GM10248 (cell line): ENCODE measurements at regions not wholly inside any gene's neighbourhood (a gene's known extent, or its start where the extent isn't known, plus 50 kb on each side); places are given as distances from the start of the nearest gene placed in this dataset.

ENCODE experiments used
- CTCF ChIA-PET: fragments of 300-600 bp; sonication (Branson Sonifier 250); formaldehyde crosslinking; extraction: SDS; loops from one replicate; lab custom pipeline; 2021; ENCODE audit warnings: antibody characterized with exemption; lab: Yijun Ruan, JAX
- POLR2A ChIA-PET: fragments of 350-650 bp; sonication (Branson Sonifier 250); formaldehyde crosslinking; extraction: SDS; loops from one replicate; lab custom pipeline; 2020; ENCODE audit warnings: antibody characterized with exemption; lab: Yijun Ruan, JAX
- DNase-seq: peaks from one replicate; pipeline ENCODE4 v3.0.0; 2012; ENCODE audit errors: extremely low spot score
- TF ChIP-seq, protein P1 (sequence below): IDR thresholded peaks from 2 replicates; pipeline ENCODE4 v1.5.1; 2012; ENCODE audit warnings: mild to moderate bottlenecking, low read depth; ENCODE audit errors: extremely low read depth, missing control alignments, control extremely low read depth

DNA sequence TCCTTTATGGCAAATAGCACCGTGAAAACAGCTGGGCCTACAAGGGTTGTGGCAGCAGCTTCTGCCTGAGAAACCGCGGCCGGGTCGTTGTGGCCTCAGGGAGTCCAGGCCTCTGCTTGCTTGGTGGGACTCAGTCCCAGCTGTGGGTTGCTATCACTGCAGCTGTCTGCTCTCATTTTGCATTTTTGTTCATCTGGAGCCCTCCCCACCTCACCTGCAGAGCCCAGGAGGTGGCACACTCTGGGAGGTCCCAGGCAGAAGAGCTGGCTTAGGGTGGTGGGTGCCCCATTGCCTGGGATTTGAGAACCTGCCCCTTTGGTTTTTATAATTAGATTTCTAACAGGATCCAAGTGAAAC lies 138.4 kb downstream of the GADD45G start:
- TF ChIP-seq, protein P1, sequence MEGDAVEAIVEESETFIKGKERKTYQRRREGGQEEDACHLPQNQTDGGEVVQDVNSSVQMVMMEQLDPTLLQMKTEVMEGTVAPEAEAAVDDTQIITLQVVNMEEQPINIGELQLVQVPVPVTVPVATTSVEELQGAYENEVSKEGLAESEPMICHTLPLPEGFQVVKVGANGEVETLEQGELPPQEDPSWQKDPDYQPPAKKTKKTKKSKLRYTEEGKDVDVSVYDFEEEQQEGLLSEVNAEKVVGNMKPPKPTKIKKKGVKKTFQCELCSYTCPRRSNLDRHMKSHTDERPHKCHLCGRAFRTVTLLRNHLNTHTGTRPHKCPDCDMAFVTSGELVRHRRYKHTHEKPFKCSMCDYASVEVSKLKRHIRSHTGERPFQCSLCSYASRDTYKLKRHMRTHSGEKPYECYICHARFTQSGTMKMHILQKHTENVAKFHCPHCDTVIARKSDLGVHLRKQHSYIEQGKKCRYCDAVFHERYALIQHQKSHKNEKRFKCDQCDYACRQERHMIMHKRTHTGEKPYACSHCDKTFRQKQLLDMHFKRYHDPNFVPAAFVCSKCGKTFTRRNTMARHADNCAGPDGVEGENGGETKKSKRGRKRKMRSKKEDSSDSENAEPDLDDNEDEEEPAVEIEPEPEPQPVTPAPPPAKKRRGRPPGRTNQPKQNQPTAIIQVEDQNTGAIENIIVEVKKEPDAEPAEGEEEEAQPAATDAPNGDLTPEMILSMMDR: no peak

DNA sequence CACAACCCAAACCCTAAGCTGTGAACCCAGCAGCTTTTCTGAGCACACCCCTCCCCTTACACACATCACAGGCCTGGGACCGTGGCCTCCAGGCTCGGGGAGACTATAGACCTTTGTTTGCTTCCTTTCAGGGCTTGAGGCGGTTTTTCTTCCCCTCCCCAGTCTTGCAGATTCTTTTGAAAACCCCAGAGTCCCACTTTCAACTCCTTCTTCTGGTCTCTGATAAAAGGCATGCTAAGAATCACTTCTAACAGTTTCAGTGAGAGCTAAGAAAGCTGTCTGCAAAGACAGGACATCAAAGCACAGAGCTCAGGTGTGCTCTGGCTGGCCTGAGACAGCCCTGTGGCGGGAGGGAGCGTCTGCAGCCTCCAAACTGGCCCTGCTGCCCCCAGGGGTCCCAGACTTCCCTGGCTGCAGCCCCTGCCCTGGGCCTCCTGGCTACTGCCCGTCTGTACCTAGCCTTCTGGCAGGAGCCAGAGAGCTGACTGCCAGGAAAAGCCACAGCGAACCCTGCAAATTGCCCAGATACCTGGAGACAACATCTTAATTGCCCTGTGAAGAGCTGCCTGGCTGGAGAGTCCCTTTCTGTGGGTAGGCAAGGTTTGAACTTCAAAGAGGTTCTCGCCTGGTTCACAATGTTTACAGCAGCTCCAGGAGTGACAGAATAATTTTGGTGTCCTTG lies 138.9 kb downstream of the GADD45G start:
- DNase-seq: peak; percentile 65
- TF ChIP-seq, protein P1: no peak
- ChIA-PET POLR2A (no interaction called here), CTCF (interaction anchor here (0.6 to 4.5 kb wide), 8 partner anchors 10 to 241 kb away, joined by 3 to 30 read pairs (median 4); no protein-coding TSS in a partner anchor)

More for the DNA sequence above, 138.4 kb downstream of the GADD45G start:
- ChIA-PET CTCF (interaction anchor here (0.6 to 4.5 kb wide), 7 partner anchors 9 to 141 kb away, joined by 3 to 30 read pairs (median 6); no protein-coding TSS in a partner anchor), POLR2A (no interaction called here)
- DNase-seq: peak; percentile 45

DNA sequence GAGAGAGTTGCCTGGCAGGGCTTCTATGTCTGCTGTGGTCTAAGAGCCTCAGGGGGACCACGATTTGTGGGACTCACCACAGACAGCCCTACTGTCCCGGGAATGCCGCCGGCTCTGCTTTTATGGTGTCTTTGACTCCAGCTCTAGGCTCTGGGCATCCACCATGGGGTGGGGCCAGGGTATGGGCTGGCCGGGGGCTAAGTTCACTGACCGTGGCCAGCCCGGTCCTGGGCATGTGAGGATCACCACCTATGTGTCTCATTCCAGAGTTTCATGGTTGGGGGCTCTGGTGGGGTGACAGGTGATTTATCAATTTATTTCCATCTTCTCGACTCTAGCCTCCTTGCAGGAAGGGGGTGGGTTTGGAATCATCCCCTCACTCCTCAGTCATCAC lies 139.4 kb downstream of the GADD45G start:
- no peak for DNase-seq
- TF ChIP-seq, protein P1: no peak
- ChIA-PET CTCF (interaction anchor here (1.0 to 4.5 kb wide), 7 partner anchors 9 to 240 kb away, joined by 3 to 30 read pairs (median 6); no protein-coding TSS in a partner anchor), POLR2A (no interaction called here)

DNA sequence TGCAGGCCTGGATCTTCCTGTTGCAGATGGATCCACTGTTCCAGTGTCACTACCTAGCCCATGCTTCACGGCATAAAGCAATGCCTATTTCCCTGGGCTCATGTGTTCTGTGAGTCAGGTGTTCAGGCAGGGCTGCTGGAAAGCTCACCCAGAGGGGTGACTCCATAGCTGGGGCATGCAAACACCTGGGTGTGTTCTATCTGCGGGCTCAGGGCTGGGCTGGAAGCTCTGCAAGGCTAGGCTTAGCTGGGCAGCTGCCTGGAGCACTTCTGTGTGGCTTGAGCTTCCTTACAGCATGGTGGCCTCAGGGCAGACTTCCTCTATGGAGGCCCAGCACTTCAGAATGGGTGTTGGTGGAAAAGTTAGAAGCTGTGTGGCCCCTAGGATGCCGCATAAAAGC lies 139.9 kb downstream of the GADD45G start:
- ChIA-PET POLR2A (no interaction called here), CTCF (interaction anchor here (1.1 to 4.5 kb wide), 3 partner anchors 9 to 240 kb away, joined by 3 to 30 read pairs (median 3); no protein-coding TSS in a partner anchor)
- no peak for DNase-seq
- TF ChIP-seq, protein P1: no peak

DNA sequence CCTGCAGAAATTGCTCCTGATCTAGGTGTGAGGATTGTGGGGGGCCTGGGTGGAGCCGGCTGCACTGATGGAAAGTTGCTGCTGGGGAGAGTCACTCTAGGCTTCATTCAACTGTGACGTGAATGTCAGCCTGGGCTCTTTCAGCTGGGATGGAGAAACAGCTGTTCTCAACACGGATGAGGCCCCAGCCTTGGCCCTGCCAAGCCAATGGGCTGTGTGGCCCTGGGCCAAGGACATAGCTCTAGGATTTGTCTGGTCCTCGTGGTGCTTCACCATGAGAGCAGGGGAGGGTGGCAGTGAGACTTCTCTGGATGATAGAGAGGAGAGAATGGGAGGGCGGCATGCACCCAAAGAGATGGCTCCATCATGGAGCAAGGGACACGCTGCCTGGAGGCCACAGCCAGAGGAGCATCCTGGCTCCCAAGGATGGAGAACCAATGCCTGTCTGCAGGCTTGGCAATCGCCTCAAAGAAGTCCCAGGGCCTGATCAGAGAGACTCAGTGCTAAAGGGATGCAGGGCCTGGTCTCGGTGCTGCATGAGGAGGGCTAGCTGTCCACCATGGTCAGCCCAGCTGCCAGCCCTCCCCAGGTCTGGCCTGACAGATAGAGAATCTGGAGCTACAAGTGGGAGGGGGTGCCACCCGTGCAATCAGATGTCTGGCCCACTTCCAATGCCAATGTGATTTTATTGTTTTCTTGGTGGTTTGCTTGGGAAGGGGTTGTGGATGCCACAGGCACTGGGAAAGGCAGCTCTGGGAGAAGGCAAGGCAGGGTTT lies 141.0 kb downstream of the GADD45G start:
- ChIA-PET POLR2A (no interaction called here), CTCF (interaction anchor here (1.2 to 4.5 kb wide), 2 partner anchors 8 to 13 kb away, joined by 3 to 30 read pairs; no protein-coding TSS in a partner anchor)
- no peak for DNase-seq
- TF ChIP-seq, protein P1: no peak

DNA sequence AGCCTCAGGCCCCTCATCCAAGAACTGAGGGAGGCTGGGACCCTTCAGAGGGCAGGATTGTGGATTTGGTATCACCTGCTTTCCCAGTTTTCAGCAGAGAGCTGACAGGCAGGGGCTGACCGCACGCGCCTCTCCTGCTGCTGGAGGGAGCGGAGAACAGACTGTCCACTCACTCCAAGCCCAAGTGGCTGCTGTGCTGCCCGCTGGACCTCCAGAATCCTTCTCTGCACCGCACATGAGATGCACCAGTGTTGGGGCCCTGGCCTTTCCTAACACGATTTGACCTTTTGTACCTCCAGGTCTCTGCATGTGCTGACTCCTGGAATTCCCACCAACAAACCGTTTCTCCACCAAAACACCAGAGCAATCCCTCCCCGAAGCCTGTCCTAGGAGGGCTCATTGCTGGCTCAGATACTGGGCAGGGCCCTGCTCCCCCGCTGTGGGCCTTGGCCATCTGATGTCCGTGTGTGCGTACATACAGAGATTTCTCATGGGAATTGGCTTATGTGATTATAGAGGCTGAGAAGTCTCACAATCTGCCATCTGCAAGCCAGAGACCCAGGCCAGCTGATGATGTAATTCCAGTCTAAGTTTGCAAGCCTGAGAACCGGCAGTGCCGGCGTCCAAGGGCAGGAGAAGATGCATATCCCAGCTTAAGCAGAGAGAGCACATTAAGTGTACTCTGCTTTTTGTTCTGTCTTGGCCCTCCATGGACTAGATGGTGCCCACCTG lies 141.7 kb downstream of the GADD45G start:
- POLR2A ChIA-PET: no interaction called here
- no peak for DNase-seq
- CTCF ChIA-PET: interaction anchor here (1.2 kb wide), 1 partner anchor 12 kb away, joined by 3 read pairs; no protein-coding TSS in a partner anchor
- TF ChIP-seq, protein P1: no peak
